Naive thymus-derived CD4-positive, alpha-beta T cell (primary cell): ENCODE measurements at regions not wholly inside any gene's neighbourhood (a gene's known extent, or its start where the extent isn't known, plus 50 kb on each side); places are given as distances from the start of the nearest gene placed in this dataset.

Experiments used
- ATAC-seq: fragments of 150-1000 bp; cut with Tn5 transposase; 2 replicates; pipeline ENCODE4 v1.10.0; 2021; ENCODE audit warnings: mild to moderate bottlenecking, moderate library complexity
- CTCF ChIA-PET: fragments of 350-600 bp; sonication (Branson Sonifier 250); formaldehyde crosslinking; loops from one replicate; lab custom pipeline; 2021; ENCODE audit warnings: antibody characterized with exemption; lab: Charles Lee
- POLR2A ChIA-PET: fragments of 350-600 bp; sonication (Branson Sonifier 250); formaldehyde crosslinking; loops from one replicate; lab custom pipeline; 2021; ENCODE audit warnings: antibody characterized with exemption, inconsistent platforms; lab: Charles Lee
- DNase-seq, 9 donors: peaks; one replicate each; pipeline versions ENCODE4 v3.0.0 to v3.0.0-alpha.2; 2020 to 2022; ENCODE audit warnings: mixed read lengths in 1 of 9
- H3K27ac ChIP-seq: one replicate; pipeline ENCODE4 v1.7.0; 2013; ENCODE audit warnings: mild to moderate bottlenecking, low read depth, low read length, moderate library complexity
- H3K27me3 ChIP-seq, 2 donors: one replicate each; pipeline ENCODE4 v1.7.0; 2013; ENCODE audit warnings: low read length in 2 of 2, mild to moderate bottlenecking in 2 of 2, moderate library complexity in 2 of 2; ENCODE audit not compliant: control insufficient read depth in 2 of 2, insufficient read depth in 2 of 2
- H3K36me3 ChIP-seq, 3 experiments: 1 replicate in 2 of 3; 2 replicates in 1 of 3; pipeline ENCODE4 v1.7.0; 2013; ENCODE audit warnings: low read length in 3 of 3, mild to moderate bottlenecking in 3 of 3, moderate library complexity in 1 of 3; ENCODE audit not compliant: insufficient read depth in 3 of 3, control insufficient read depth in 2 of 3
- H3K4me1 ChIP-seq, 2 donors: one replicate each; pipeline ENCODE4 v1.7.0; 2013; ENCODE audit warnings: low read length in 2 of 2, mild to moderate bottlenecking in 2 of 2, moderate library complexity in 1 of 2; ENCODE audit not compliant: control insufficient read depth in 2 of 2, insufficient read depth in 2 of 2
- H3K4me3 ChIP-seq: 2 replicates; pipeline ENCODE4 v1.7.0; 2013; ENCODE audit warnings: mild to moderate bottlenecking, low read length
- H3K9me3 ChIP-seq, 3 experiments: 1 replicate in 2 of 3; 2 replicates in 1 of 3; pipeline ENCODE4 v1.7.0; 2013; ENCODE audit warnings: low read length in 3 of 3; ENCODE audit not compliant: control insufficient read depth in 2 of 3
- H3K27ac Mint-ChIP-seq, 9 donors: one replicate each; pipeline ENCODE4 v1.8.0; 2020 to 2022; ENCODE audit warnings: mixed read lengths in 9 of 9, mild to moderate bottlenecking in 8 of 9, moderate library complexity in 5 of 9, inconsistent platforms in 2 of 9
- H3K27me3 Mint-ChIP-seq, 5 donors: one replicate each; pipeline ENCODE4 v1.8.0; 2021 to 2022; ENCODE audit warnings: mixed read lengths in 5 of 5, mild to moderate bottlenecking in 1 of 5
- H3K36me3 Mint-ChIP-seq, 5 donors: one replicate each; pipeline ENCODE4 v1.8.0; 2020 to 2022; ENCODE audit warnings: mixed read lengths in 5 of 5, mild to moderate bottlenecking in 3 of 5, inconsistent platforms in 1 of 5
- H3K4me1 Mint-ChIP-seq, 7 donors: one replicate each; pipeline ENCODE4 v1.8.0; 2020 to 2022; ENCODE audit warnings: mixed read lengths in 7 of 7, mild to moderate bottlenecking in 3 of 7, inconsistent platforms in 1 of 7
- H3K4me3 Mint-ChIP-seq, 10 donors: one replicate each; pipeline ENCODE4 v1.8.0; 2020 to 2022; ENCODE audit warnings: mild to moderate bottlenecking in 10 of 10, mixed read lengths in 10 of 10, moderate library complexity in 6 of 10, inconsistent platforms in 2 of 10
- H3K9me3 Mint-ChIP-seq, 11 donors: one replicate each; pipeline ENCODE4 v1.8.0; 2020 to 2022; ENCODE audit warnings: mixed read lengths in 11 of 11, mild to moderate bottlenecking in 4 of 11, inconsistent platforms in 1 of 11, moderate library complexity in 1 of 11
- intact Hi-C, 2 donors: fragments of 100-400 bp; cut with micrococcal nuclease; formaldehyde crosslinking; loops; one replicate each; pipeline ENCODE4 v1.15.1; 2023

- Histone ChIP-seq H3K36me3 (no peaks in the 10 kb centered on the region), H3K27me3 (no peaks in the 10 kb centered on the region), H3K27ac (no peak overlapping the region), H3K4me1 (no peaks in the 10 kb centered on the region), H3K4me3 (no peak overlapping the region), H3K9me3 (no peaks in the 10 kb centered on the region)
- Mint-ChIP-seq H3K27me3 (peaks cover 0 to 16% (median 2%) of the 10 kb centered on the region in 5 donors), H3K36me3 (no peaks in the 10 kb centered on the region), H3K4me3 (peak overlapping the region in 1 of 10 donors; percentile 20), H3K4me1 (peaks cover 0 to 17% (median 4%) of the 10 kb centered on the region in 7 donors), H3K9me3 (peaks cover 0 to 2% (median 0%) of the 10 kb centered on the region in 11 donors), H3K27ac (no peak overlapping the region)
- ATAC-seq (peak; percentile 81), DNase-seq (peak in 8 of 9 donors; percentile 20 to 61 (median 46))
- ChIA-PET CTCF (interaction anchor here (0.6 kb wide), 1 partner anchor 159 kb away, joined by 3 read pairs; no protein-coding TSS in a partner anchor), POLR2A (no interaction called here)
- intact Hi-C loops, result loop anchor here (1.0 to 5.0 kb wide), 3 partner anchors 52 to 1686 kb away; no protein-coding TSS in a partner anchor
Measured at GRCh38 chr20:60210779-60211617, 252.8 kb downstream of the CDH26 start.

- POLR2A ChIA-PET, result no interaction called here
Measured at GRCh38 chr20:60211618-60212463, 253.6 kb downstream of the CDH26 start.

GRCh38 chr20:60212695-60213094, 254.5 kb downstream of the CDH26 start:
- intact Hi-C loops, result loop anchor here in 1 of 2 donors (5.0 kb wide), 1 partner anchor 265 kb away; no protein-coding TSS in a partner anchor
- Histone ChIP-seq H3K4me1 (no peaks in the 10 kb centered on the region), H3K27ac (no peak overlapping the region), H3K36me3 (no peaks in the 10 kb centered on the region), H3K9me3 (no peaks in the 10 kb centered on the region), H3K27me3 (no peaks in the 10 kb centered on the region), H3K4me3 (no peak overlapping the region)
- no peak overlapping the region for H3K4me3 Mint-ChIP-seq
- no peak overlapping the region for H3K27ac Mint-ChIP-seq
- no peaks in the 10 kb centered on the region for H3K36me3 Mint-ChIP-seq
- ChIA-PET POLR2A (no interaction called here), CTCF (interaction anchor here (0.6 kb wide), 1 partner anchor 1676 kb away, joined by 3 read pairs; no protein-coding TSS in a partner anchor)
- no peak for DNase-seq
- no peaks in the 10 kb centered on the region for H3K9me3 Mint-ChIP-seq
- H3K27me3 Mint-ChIP-seq, result peaks cover 0 to 12% (median 3%) of the 10 kb centered on the region in 5 donors
- no peak for ATAC-seq
- peaks cover 0 to 14% (median 4%) of the 10 kb centered on the region in 7 donors for H3K4me1 Mint-ChIP-seq

More at GRCh38 chr20:60211618-60212463, 253.6 kb downstream of the CDH26 start:
- Mint-ChIP-seq H3K4me3 (no peak overlapping the region), H3K36me3 (no peaks in the 10 kb centered on the region), H3K27ac (no peak overlapping the region), H3K9me3 (no peaks in the 10 kb centered on the region), H3K27me3 (peaks cover 0 to 12% (median 2%) of the 10 kb centered on the region in 5 donors), H3K4me1 (peaks cover 0 to 14% (median 4%) of the 10 kb centered on the region in 7 donors)
- CTCF ChIA-PET, result no interaction called here
- Histone ChIP-seq H3K9me3 (no peaks in the 10 kb centered on the region), H3K4me1 (no peaks in the 10 kb centered on the region), H3K36me3 (no peaks in the 10 kb centered on the region), H3K27me3 (no peaks in the 10 kb centered on the region), H3K27ac (no peak overlapping the region), H3K4me3 (no peak overlapping the region)
- DNase-seq (no peak), ATAC-seq (no peak)
- intact Hi-C loops, result loop anchor here (1.0 to 5.0 kb wide), 3 partner anchors 51 to 1685 kb away; no protein-coding TSS in a partner anchor

- Mint-ChIP-seq H3K27ac (no peak overlapping the region), H3K9me3 (no peaks in the 10 kb centered on the region), H3K4me1 (peaks cover 0 to 14% (median 4%) of the 10 kb centered on the region in 7 donors), H3K27me3 (peaks cover 0 to 12% (median 3%) of the 10 kb centered on the region in 5 donors), H3K4me3 (no peak overlapping the region), H3K36me3 (no peaks in the 10 kb centered on the region)
- Histone ChIP-seq H3K4me1 (no peaks in the 10 kb centered on the region), H3K36me3 (no peaks in the 10 kb centered on the region), H3K27me3 (no peaks in the 10 kb centered on the region), H3K9me3 (no peaks in the 10 kb centered on the region), H3K4me3 (no peak overlapping the region), H3K27ac (no peak overlapping the region)
- ChIA-PET CTCF (interaction anchor here (0.6 kb wide), 2 partner anchors 83 to 1676 kb away, joined by 3 to 6 read pairs; no protein-coding TSS in a partner anchor), POLR2A (no interaction called here)
- ATAC-seq (no peak), DNase-seq (no peak)
- intact Hi-C loops, result loop anchor here in 1 of 2 donors (5.0 kb wide), 1 partner anchor 266 kb away; no protein-coding TSS in a partner anchor
Measured at GRCh38 chr20:60213126-60213893, 255.1 kb downstream of the CDH26 start.

- H3K9me3 ChIP-seq, result no peaks in the 10 kb centered on the region
- H3K27ac Mint-ChIP-seq, result no peak overlapping the region
- H3K27ac ChIP-seq, result no peak overlapping the region
- H3K9me3 Mint-ChIP-seq, result no peaks in the 10 kb centered on the region
- H3K27me3 Mint-ChIP-seq, result peaks cover 0 to 12% (median 4%) of the 10 kb centered on the region in 5 donors
- no peaks in the 10 kb centered on the region for H3K4me1 ChIP-seq
- peaks cover 0 to 11% (median 4%) of the 10 kb centered on the region in 7 donors for H3K4me1 Mint-ChIP-seq
- ATAC-seq (no peak), DNase-seq (no peak)
- no peak overlapping the region for H3K4me3 ChIP-seq
- intact Hi-C loops, result loop anchor here in 1 of 2 donors (5.0 kb wide), 1 partner anchor 268 kb away; no protein-coding TSS in a partner anchor
- ChIA-PET CTCF (no interaction called here), POLR2A (no interaction called here)
- H3K36me3 ChIP-seq, result no peaks in the 10 kb centered on the region
- no peaks in the 10 kb centered on the region for H3K27me3 ChIP-seq
- H3K36me3 Mint-ChIP-seq, result no peaks in the 10 kb centered on the region
- no peak overlapping the region for H3K4me3 Mint-ChIP-seq
Measured at GRCh38 chr20:60214901-60215815, 256.9 kb downstream of the CDH26 start.
